Activated CD4-positive, alpha-beta T cell treated with anti-CD3 and anti-CD28 coated beads, Interleukin-2, Interleukin-6, amounts not matched to agents 100 ng/mL and 50 ng/mL, durations not matched to agents 16 hours and 8 hours (primary cell): ENCODE measurements at regions not wholly inside any gene's neighbourhood (a gene's known extent, or its start where the extent isn't known, plus 50 kb on each side); places are given as distances from the start of the nearest gene placed in this dataset.

Experiments used
- DNase-seq: peaks from one replicate; pipeline ENCODE4 v3.0.0-alpha.2; 2020

DNA sequence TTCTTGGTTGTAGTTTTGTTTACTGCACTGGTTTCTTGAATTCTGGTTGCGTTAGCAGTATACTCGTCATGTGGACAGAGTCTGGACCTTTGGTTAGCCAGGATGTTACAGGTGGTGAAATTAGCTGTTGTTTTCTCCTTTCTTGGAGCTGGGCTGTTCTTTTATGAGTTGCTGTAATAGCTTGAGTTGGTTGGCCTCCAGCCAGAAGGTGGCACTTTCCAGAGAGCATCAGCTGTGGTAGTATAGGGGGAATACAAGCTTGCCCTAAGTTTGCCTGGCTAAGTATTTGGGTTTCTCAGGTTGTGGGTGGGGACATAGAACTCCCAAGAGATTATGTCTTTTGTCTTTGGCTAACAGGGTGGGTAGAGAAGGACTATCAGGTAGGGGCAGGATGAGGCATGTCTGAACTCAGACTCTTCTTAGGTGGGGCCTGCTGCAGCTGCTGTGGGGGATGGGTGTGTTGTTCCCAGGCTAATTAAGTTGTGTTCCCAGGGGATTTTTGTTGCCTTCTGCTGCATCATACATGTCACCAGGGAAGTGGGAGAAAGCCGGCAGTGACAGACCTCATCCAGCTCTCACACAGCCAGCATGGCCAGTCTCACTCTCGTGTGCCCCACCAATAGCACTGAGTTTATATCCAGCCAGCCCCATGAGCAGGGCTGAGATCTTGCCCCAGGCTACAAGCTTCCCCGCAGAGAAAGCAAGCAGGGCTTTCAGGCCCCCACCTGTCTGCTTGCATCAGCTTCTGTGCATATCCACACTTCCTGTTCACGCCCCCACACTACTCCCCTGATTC lies 246.7 kb upstream of the TPK1 start:
- DNase-seq, result no peak

DNA sequence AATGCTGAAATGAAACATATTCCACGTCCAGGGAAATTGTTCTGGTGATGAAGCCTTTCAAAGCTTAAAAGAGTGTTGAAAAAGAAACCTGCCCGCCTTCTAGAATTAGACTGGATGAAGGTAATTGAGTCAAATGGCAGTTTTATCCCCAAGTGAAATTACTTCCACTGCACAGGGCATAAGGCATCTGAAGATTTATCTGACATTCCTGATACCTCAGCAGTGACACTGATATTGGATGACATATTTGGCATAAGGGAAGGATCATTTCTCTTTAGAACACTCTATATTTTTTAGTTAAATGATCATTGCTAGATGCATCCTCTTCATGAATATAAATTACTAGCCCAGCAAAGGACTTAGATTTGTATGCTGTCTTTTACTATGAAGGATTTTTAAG lies 229.6 kb upstream of the TPK1 start:
- DNase-seq, result no peak

DNA sequence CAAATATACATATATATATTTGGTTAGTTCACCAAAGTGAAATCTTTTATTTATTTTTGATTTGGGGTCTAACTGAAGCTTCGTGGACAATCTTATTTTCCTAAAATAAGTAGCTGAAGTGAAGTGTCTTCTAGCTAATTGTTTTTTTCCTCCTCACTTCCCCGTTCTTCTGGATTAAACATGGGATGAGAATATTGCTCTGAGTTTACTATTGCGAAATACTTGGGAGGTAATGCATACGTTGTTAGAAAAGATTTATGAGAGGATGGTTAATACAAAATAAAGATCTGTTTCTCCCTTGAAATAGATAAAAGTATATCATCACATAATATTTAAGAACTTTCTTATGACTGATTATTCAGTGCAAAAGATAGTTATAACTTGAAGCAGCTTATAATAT lies 228.3 kb upstream of the TPK1 start:
- no peak for DNase-seq

DNA sequence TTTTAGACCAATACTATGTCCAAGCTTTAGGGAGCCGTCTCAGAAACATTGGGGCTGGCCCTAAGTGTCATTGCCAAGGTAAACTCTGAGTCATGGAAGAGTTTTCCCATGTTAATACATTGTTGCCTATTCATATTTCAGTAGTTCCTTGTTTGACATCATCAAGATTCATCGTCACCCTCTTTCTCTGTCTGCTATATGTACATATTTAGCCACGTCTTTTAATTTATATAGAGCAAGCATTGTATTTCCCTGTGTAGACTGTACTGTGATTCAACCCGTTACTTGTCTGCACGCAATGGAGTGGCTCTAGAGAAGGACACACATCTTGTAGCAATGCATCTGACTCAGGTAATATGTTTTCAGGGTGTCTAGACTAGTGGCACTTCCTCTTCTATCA lies 217.9 kb upstream of the TPK1 start:
- DNase-seq, result no peak

DNA sequence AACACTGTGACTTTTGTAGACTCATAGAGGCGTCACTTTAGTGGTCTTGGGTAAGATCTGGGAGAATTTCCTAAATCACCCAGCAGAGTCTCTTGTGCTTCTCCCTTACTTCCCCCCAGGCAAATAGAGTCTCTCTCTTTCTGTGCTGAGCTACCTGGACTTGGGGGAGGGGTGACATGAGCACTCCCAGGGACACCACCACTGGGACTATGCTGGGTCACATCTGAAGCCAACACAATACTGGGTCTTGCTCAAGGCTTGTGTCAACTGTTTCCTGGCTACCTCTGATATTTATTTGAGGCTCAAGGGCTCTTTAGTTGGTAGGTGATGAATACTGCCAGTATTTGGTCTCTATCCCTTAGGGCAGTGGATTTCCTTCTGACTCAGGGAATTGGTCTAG lies 214.6 kb upstream of the TPK1 start:
- DNase-seq, result no peak

DNA sequence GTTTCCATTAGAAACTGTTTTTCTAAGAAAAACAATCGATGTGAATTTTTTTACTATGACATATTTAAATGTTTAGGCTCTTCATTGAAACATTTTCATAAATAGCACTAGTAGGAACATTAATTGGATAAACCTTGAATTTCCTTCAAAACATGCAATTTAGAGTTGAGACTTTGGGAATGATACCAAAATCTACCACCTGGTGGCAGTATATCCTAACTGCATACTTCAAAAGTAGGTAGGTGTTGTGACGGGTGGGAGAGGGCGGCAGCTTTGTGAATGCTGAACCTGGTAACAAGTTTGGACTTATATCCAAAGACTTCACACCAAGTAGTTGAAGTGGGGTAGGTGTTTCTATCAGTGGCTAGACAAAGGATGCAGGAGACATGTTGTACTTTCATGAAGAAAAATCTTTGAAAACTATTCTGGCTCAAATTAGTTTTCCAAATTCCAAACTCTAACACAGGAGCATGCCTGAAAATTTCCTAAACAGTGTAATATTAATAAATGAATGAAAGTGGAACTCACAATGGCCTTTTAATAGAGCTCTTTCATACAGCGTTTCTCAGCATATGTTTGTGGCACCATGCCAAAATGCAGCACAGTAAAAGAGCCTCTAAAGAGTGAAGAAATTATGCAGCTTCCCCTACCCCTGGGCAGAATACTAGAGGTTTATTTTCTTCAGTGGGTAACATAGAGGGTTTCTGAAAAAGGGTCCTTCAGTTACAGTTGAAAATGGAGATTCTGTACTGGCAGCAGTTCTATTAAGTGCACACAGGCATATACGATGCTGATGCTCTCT lies 201.0 kb upstream of the TPK1 start:
- DNase-seq, result peak; percentile 57

DNA sequence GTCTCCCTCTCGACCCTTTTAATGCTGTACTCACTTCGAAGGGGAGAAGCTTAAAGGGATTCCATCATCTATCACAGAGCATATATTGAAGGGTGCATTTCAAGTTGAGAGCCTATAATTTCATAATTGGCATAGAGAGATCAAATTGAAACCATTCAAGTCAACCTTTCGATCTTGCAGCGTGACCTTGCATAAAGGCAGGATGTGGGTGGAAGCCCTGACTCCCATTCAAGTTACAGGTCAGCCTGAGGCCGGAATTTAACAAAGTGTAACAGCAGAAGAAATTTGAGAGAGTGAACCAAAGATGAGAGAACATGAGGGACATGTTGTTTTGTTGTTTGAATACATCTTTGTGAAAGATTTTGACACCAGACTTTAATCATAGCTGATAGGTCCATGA lies 195.3 kb upstream of the TPK1 start:
- DNase-seq, result no peak

DNA sequence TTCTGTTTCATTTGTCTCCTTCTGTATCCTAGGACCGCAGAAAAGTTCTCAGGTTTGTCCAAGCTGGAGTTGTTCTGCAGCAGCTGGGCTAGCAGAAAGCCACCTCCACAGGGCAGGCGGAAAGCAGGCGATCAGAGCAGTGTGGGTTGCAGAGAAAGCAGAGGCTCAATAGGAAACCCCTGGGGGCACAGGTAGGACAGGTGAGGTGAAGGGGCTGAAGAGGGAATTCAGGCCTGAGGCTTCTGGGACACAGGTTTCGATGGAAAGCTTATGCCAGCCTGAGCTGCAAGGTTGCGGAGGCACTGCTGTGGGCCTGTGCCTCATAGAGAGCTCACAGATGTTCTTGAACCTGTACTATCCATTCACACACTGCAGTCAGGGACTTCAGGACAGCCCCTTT lies 194.9 kb upstream of the TPK1 start:
- no peak for DNase-seq

DNA sequence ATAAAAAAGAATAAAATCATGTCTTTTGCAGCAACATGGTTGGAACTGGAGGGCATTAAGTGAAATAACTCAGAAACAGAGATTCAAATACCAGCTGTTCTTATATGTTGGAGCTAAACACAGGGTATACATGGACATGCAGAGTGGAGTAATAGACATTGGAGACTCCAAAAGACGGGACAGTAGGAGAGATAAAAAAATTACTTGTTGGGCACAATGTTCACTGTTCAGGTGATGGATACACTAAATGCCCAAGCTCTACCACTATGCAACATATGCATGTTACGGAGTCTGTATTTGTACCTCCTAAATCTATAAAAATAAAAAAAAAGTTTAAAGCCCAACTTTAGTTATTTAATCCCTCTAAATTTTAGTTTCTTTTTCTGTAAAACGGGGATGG lies 184.6 kb upstream of the TPK1 start:
- no peak for DNase-seq

DNA sequence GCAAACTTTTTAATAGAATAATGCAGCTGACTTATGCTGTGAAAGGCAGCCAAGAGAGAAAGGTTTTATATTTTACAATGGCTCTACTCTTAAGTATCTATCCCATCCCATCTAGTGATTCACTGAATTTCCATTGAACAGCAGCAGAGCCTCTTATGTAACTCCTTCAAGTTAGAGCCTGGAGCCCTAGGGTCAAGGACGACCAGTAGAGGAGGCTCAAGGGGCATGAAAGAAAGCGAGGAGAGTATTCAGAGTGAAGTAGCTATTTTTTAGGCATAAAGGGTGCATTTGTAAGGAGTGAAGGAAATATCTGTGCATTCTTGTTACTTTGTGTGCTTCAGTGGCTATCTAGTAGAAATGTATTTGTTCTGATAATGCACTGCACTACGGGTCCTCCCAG lies 180.2 kb upstream of the TPK1 start:
- no peak for DNase-seq

DNA sequence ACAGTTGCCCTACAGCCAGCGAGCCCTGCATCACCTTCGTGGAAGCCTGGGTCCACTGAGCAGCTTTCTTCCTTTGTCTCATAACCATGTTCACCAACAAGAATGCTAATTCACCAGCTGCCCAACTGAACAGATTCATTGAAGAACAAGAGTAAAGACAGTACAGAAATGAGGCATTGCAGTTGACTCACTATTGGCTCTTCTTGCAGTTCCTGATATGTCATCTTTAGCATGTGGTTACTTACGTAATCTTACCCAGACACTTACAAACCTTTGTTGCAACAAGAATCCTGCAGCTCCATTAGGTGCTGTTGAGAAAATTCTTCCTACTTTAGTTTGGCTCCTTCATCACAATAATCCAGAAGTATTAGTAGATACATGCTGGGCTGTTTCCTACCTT lies 174.0 kb upstream of the TPK1 start:
- peak; percentile 32 for DNase-seq

DNA sequence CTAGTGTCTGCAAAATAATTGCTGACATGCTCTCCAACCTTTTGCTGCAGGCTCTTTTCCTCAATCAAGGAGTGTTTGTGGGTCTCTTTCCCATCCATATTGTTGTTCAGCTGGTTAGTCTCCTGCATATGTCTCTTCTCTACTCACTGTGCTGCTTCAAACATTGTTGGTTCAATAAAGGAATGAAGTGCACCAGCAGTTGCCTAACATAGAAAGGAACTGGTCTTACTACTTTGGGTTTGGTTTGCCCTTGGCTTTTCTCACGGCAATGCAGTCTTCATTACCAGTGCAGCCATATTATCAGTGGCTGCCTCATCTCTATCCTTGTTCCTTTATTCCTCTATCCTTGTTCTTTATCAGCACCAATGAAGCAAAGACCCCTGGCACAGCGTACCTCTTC lies 169.7 kb upstream of the TPK1 start:
- DNase-seq, result no peak

DNA sequence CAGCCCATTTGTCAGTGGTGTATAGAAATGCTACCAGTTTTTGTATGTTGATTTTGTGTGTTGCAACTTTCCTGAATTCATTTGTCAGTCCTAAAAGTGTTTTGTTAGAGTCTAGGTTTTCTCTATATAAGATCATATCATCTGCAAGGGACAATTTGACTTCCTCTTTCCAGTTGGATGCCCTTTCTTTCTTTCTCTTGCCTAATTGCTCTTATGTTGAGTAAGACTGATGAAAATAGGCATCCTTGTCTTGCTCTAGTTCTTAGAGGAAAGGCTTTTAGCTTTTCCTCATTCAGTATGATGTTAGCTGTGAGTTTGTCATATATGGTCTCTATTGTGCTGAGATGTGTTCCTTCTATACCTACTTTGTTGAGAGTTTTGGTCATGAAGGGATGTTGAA lies 161.7 kb upstream of the TPK1 start:
- no peak for DNase-seq

DNA sequence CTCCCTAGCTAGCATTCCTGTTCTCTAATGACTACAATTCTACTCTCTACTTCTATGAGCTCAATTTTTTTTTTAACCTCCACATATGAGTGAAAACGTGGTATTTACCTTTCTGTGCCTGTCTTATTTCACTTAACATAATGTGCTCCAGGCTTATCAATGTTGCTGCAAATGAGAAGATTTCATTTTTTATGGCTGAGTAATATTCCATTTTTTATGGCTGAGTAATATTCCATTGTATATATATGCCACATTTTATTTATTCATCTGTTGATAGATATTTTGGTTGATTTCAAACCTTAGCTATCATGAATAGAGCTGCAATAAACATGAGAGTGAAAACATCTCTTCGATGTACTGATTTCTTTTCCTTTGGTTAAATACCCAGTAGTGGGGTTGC lies 159.6 kb upstream of the TPK1 start:
- DNase-seq, result no peak

DNA sequence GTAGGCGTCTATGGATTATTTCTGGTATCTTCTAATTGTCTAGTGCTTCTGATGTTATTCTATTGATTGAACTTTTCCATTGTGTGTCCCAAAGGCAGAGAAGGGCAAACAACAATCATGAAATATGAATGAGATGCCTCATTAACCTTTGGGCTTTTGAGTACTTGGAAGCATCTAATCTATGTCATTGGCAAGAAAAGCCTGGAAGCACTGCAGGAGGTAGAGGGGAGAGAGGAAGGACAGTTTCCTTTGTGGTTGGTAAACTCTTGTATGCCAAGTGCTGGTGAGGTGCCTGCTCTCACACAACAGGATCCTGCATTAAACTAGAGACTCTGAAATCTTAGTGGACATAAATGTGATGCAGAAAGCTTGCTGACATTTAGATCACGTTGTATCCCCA lies 155.2 kb upstream of the TPK1 start:
- no peak for DNase-seq

DNA sequence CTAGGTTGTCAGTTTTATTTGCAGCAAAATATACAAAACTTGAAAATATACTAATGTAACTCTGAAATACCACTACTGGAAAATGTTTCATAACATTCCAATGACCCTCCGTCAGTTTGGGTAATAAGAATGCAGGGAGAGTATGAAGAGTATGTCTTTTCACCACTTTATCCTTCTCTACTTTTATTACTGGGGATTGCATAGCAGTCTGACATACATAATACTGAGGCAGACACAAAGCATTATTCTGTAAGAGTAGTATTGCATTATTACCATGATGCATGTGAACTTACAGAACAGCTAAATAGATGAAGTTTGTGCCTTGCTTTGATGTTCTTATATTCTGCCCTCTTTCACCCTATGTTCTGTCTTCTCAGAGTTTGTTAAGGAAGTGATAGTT lies 151.8 kb upstream of the TPK1 start:
- DNase-seq, result no peak

DNA sequence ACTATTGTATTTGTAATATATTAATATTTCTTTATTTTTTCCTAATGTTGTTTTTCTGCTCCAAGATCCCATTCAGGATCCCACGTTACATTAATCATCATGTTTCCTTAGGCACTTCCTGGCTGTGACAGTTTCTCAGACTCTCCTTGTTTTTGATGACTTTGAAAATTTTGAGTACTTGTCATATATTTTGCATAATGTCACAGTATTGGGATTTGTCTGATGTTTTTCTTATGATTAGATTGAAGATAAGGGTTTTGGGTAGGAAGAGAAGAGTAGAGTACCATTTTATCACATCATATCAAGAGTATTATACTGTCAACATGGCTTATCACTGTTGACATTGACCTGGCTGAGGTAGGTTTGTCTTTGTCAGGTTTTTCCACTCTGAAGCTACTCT lies 146.3 kb upstream of the TPK1 start:
- no peak for DNase-seq

DNA sequence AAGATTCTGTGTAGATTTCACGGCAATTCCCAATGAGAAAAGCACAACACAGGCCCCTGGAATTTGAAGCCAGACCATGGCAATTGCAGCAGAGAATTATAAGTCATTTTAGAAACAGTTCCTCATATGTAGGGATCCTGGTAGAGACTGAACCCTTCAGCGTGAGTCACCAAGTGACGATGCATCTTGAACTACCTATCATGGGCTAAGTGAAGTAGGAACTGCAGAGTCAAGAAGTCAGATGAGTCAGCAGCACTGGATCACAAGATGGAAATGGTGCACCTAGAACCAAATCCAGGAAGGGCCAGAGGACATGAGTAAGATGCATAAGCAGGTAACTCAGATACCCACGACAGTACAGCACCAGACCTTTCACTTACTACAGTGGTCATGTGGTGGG lies 140.0 kb upstream of the TPK1 start:
- DNase-seq, result no peak

DNA sequence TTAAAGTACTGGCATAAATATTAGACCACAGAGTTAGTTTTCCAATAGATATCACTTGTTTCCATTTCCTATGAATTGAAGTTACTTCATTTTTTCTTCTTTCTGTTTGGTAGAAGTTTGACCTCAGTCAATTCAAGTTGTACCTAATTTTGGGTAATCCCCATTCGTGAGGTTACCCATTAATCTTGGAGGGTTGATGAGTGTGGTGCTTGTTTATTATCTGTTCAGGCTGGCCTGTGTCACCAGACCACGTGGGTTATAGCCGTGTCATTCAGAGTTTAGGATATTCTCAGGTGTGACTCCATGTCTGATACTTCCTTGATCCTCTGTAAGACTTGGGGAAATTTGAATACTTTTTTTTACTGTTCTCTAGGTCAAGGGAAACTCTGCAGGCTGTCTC lies 133.9 kb upstream of the TPK1 start:
- DNase-seq, result no peak

DNA sequence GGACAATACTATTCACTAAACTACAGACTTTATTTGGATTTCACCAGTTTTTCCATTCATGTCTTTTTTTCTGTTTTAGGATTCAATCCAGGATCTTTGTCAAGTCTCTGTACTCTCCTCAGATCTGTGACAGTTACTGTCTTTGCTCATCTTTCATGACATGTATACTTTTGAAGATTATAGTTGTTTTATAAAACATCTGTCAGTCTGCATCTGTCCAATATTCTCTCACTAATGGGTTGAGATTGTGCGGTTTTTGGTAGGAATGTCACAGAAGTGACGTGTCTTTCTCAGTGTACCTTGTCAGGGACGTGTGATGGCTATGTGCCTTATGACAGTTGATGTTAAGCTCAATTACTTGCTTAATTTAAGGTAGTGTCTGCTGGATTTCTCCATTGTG lies 124.9 kb upstream of the TPK1 start:
- no peak for DNase-seq

DNA sequence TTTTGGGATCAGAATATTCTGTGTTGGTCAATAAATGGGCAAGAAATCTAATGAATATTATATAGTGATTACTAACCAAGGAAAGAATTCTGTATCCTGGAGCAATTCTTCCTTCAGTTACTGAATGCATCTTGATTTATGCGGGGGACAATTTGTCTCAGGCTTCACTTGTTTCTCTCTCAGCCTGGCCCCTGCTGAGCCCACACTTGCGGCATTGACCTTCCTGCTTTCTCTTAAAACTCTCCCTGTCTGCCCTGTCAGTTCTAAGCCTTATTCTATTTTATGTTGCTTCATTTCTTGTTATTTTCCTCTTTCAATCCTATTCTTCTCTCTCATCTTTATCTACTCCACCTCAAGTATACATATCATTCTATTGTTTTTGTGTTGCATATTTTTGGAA lies 122.1 kb upstream of the TPK1 start:
- no peak for DNase-seq

DNA sequence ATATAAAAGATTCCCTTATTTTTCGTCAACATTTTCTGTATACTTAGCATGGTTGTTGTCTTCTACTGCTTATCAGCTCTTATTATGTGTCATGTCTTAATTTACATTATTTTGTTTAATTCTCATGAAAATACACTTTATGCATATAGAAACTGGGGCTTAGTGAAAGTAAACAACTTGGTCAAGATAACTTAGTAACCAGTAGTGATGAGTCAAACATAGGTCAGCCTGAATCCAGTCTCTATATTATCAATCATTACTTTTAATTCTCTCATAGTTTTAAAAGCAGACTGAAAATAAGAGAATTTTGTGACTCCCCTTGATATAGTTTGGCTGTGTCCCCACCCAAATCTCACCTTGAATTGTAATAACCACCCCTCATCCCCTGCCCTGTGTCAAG lies 119.6 kb upstream of the TPK1 start:
- DNase-seq, result no peak

DNA sequence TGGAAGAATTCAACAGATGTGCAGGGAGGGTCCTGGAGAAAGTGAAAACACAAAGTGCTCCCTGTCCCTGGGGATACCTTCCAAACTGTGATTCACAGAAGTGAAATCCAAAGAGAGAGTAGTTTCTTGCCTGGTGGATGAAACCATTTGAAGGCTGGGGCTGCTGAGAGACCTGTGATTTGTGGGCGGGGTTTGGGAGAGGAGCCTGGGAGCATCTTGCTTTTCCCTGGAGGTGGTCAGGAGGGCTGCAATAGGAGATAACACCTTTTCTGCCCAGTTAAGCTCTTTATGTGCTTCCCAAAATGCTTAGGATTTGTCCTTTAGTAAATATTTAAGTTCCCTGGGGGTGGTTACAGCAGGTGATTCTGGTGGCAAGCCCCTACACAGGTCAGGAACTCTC lies 105.3 kb upstream of the TPK1 start:
- no peak for DNase-seq

DNA sequence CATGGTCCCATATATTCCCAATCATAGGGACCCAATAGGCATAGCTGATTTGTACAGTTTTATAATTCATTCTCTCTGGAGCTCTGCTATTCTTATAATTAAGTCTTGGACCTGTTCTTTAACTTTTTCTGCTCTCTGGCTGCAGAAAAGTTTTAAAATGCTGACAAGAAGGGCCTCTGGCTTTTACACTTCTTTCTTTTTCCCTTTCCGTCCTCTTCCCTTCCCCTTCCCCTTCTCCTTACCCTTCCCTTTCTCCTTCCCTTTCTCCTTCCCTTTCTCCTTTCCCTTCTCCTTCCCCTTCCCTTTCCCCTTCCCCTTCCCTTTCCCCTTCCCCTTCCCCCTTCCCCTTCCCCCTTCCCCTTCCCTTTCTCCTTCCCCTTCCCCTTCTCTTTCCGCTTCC lies 101.3 kb upstream of the TPK1 start:
- no peak for DNase-seq

DNA sequence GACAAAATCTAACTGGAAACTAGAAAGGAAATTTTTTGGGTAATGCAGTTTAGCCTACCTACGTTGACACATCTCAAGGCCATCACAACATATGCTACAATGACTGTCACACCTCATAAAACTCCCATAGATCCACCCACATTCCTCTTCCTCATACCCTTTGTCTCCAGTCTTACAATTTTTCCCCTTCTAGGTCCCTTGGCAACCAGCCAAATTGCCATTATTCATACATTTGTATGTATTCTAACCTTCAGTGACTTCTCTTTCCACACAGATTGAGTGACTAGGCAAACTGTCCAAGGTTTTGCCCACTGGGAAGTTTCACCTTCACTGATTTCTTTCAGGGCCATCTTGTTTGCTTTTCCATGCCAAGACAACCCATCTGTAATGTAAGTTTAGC lies 100.5 kb upstream of the TPK1 start:
- DNase-seq, result no peak
